Endothelial cell of umbilical vein (primary cell): ENCODE measurements at regions not wholly inside any gene's neighbourhood (a gene's known extent, or its start where the extent isn't known, plus 50 kb on each side); places are given as distances from the start of the nearest gene placed in this dataset.

Source experiments
- BruUV-seq: library from RNA; stranded (reverse); fragments of 400-500 nt; replicated peaks from 2 replicates; lab custom pipeline; 2021; lab: Mats Ljungman, UMichigan
- CTCF ChIA-PET: fragments of 300-600, 350-600 bp; sonication (Branson Sonifier 250); formaldehyde crosslinking; loops from one replicate; lab custom pipeline; 2021; ENCODE audit warnings: antibody characterized with exemption, inconsistent platforms; lab: Charles Lee
- POLR2A ChIA-PET: fragments of 300-600, 350-600 bp; sonication (Branson Sonifier 250); formaldehyde crosslinking; loops from one replicate; lab custom pipeline; 2021; ENCODE audit warnings: antibody characterized with exemption, inconsistent platforms; lab: Charles Lee
- DNase-seq: peaks from one replicate; pipeline ENCODE4 v3.0.0-alpha.2; 2011; ENCODE audit warnings: low read depth, low spot score
- FAIRE-seq: peaks from 2 replicates; lab custom pipeline; 2011; peaks lifted over from hg19 to GRCh38; lab: Jason Lieb, UNC
- H2AFZ ChIP-seq: 2 replicates; pipeline ENCODE4 v1.6.0; 2012; ENCODE audit warnings: low read depth, low read length, control low read depth, inconsistent platforms
- H3K27ac ChIP-seq: 2 replicates; pipeline ENCODE4 v1.5.1; 2011; ENCODE audit warnings: low read depth, mild to moderate bottlenecking, control low read depth, low read length, moderate library complexity; ENCODE audit not compliant: insufficient read depth
- H3K27me3 ChIP-seq, 2 experiments: 2 replicates each; pipeline versions ENCODE4 v1.6.0 to v1.6.1; 2011; ENCODE audit warnings: low read length in 2 of 2, mixed read lengths in 1 of 2; ENCODE audit not compliant: control insufficient read depth in 2 of 2, insufficient read depth in 2 of 2
- H3K36me3 ChIP-seq, 2 experiments: 2 replicates in 1 of 2; 3 replicates in 1 of 2; pipeline ENCODE4 v1.5.1; 2011; ENCODE audit warnings: low read length in 2 of 2, mild to moderate bottlenecking in 1 of 2, moderate library complexity in 1 of 2; ENCODE audit not compliant: control insufficient read depth in 2 of 2, insufficient read depth in 2 of 2; ENCODE audit errors: extremely low read depth in 1 of 2
- H3K4me1 ChIP-seq: 3 replicates; pipeline ENCODE4 v1.5.1; 2011; ENCODE audit warnings: mild to moderate bottlenecking, low read length; ENCODE audit not compliant: control insufficient read depth, insufficient read depth; ENCODE audit errors: extremely low read depth
- H3K4me2 ChIP-seq: 2 replicates; pipeline ENCODE4 v1.6.1; 2011; ENCODE audit warnings: low read length, control low read depth, mixed read lengths; ENCODE audit not compliant: insufficient read depth
- H3K4me3 ChIP-seq, 3 experiments: fragments of 200-600 bp in 1 of 3; sonication (generic), shearing (Covaris generic) in 1 of 3; replicated peaks in 1 of 3; 2 replicates each; pipeline ENCODE4 v1.5.1; 2011 to 2016; ENCODE audit warnings: control low read depth in 3 of 3, low read length in 3 of 3, mild to moderate bottlenecking in 2 of 3, inconsistent platforms in 1 of 3, low read depth in 1 of 3, moderate library complexity in 1 of 3; ENCODE audit not compliant: insufficient read depth in 1 of 3
- H3K79me2 ChIP-seq: 2 replicates; pipeline ENCODE4 v1.6.0; 2012; ENCODE audit warnings: low read length, inconsistent platforms; ENCODE audit not compliant: control insufficient read depth, insufficient read depth
- H3K9ac ChIP-seq: replicated peaks from 2 replicates; pipeline ENCODE3; 2011; ENCODE audit warnings: low read length, control low read depth; ENCODE audit not compliant: insufficient read depth; ENCODE audit errors: extremely low read depth
- H3K9me1 ChIP-seq: replicated peaks from 3 replicates; pipeline ENCODE4 v1.6.0; 2011; ENCODE audit warnings: mild to moderate bottlenecking, low read length; ENCODE audit not compliant: control insufficient read depth, insufficient read depth; ENCODE audit errors: extremely low read depth
- H3K9me3 ChIP-seq: replicated peaks from 2 replicates; pipeline ENCODE4 v1.5.1; 2012; ENCODE audit warnings: low read length, inconsistent platforms; ENCODE audit not compliant: control insufficient read depth, insufficient read depth
- H4K20me1 ChIP-seq: replicated peaks from 2 replicates; pipeline ENCODE3; 2011; ENCODE audit warnings: mild to moderate bottlenecking, low read length; ENCODE audit not compliant: control insufficient read depth, insufficient read depth; ENCODE audit errors: extremely low read depth
- CTCF ChIP-seq, 2 donors: IDR thresholded peaks; 1 replicate in 1 of 2; 2 replicates in 1 of 2; pipeline ENCODE4 v1.5.1; 2011; ENCODE audit warnings: low read length in 2 of 2, mild to moderate bottlenecking in 2 of 2, moderate library complexity in 2 of 2, control low read depth in 1 of 2, inconsistent platforms in 1 of 2, low read depth in 1 of 2; ENCODE audit not compliant: insufficient read depth in 1 of 2; ENCODE audit errors: extremely low read depth in 1 of 2
- EZH2 ChIP-seq: IDR thresholded peaks from 2 replicates; pipeline ENCODE4 v1.6.1; 2012; ENCODE audit warnings: borderline replicate concordance, low read depth, mild to moderate bottlenecking, moderate library complexity, low read length, inconsistent platforms; ENCODE audit not compliant: severe bottlenecking
- FOS ChIP-seq: IDR thresholded peaks from 2 replicates; pipeline ENCODE4 v1.6.1; 2011; ENCODE audit warnings: mild to moderate bottlenecking, low read length, moderate library complexity, borderline replicate concordance; ENCODE audit not compliant: insufficient read depth
- GATA2 ChIP-seq: IDR thresholded peaks from 2 replicates; pipeline ENCODE4 v1.7.0; 2011; ENCODE audit warnings: low read depth, mild to moderate bottlenecking, moderate library complexity, mixed read lengths, low read length; ENCODE audit not compliant: insufficient read length, insufficient read depth
- JUN ChIP-seq: IDR thresholded peaks from 2 replicates; pipeline ENCODE4 v1.6.1; 2011; ENCODE audit warnings: borderline replicate concordance, low read depth; ENCODE audit not compliant: insufficient read length, insufficient read depth
- MAX ChIP-seq: IDR thresholded peaks from 2 replicates; pipeline ENCODE4 v1.6.1; 2011; ENCODE audit not compliant: insufficient read depth, insufficient read length
- MYC ChIP-seq: IDR thresholded peaks from one replicate; pipeline ENCODE4 v1.6.1; 2011; ENCODE audit warnings: mild to moderate bottlenecking, low read depth, low read length
- POLR2A ChIP-seq: IDR thresholded peaks from 2 replicates; pipeline ENCODE4 v1.6.1; 2012; ENCODE audit warnings: low read depth, mild to moderate bottlenecking, control low read depth, low read length
- POLR2AphosphoS5 ChIP-seq: IDR thresholded peaks from 2 replicates; pipeline ENCODE4 v1.6.1; 2012; ENCODE audit warnings: low read depth, mild to moderate bottlenecking, control low read depth, low read length, moderate library complexity; ENCODE audit not compliant: insufficient read depth
- dilution Hi-C: fragments of 300-500 bp; cut with MboI; formaldehyde crosslinking; loops from one replicate; pipeline ENCODE4 v1.15.0; 2019; ENCODE audit warnings: low sequenced_read_pairs; ENCODE audit not compliant: extremely low pct_ligation_motif_present
- intact Hi-C: fragments of 100-400 bp; cut with micrococcal nuclease; formaldehyde crosslinking; loops from one replicate; pipeline ENCODE4 v1.10.0; 2022

DNA sequence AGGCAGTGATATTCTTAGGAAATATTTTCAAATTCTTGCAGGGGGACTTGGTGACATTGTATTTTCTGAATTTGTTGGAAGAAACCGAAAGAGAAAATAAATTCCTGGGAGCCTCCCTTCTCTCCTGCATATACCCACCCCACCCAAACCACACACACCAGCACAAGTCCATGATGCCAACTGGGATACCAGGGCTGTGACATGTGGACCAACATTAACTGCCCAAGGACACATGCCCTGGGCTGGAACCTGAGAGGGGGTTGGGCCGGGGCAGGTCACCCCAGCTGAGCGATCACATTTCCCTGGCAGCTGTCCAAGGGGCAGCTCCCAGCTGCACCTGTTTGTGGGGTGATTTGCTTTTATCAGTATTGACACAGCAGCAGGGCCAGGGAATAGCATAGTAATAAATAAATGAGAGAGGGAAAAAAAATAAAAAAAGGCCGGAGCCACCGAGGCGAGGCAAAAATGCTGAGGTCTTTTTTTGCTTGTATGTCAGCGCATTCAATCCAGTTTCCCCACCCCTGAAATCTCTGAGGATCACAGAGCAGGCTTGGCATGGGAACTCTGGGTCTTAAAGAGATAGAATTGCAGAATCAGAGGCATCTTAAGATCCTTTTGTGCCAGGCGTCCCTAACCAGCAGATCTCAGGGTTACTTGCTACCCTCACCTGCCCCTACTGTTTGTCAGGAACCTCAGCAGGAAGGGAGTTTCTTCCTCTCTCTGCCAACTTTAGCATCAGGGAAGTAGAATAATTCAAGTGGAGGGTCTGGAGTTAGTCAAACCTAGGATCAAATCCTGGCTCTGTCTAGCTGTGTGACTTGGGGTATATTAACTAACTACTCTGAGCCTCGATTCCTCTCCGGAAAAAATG is 66.5 kb upstream of the PIM1 start:
- ChIA-PET CTCF (interaction anchor here (0.9 to 2.1 kb wide), 7 partner anchors 12 to 68 kb away, joined by 3 to 10 read pairs (median 4); no protein-coding TSS in a partner anchor), POLR2A (no interaction called here)
- Histone ChIP-seq H2AFZ (peak overlapping the region; percentile 57), H3K4me2 (peak overlapping the region; percentile 96), H3K4me3 (peak overlapping the region; percentile 15 to 63 (median 22)), H3K9ac (peak overlapping the region; percentile 82), H3K4me1 (peaks cover 18% of the 10 kb centered on the region), H3K27me3 (no peaks in the 10 kb centered on the region), H4K20me1 (no peaks in the 10 kb centered on the region), H3K9me1 (no peaks in the 10 kb centered on the region), H3K79me2 (no peaks in the 10 kb centered on the region), H3K9me3 (no peaks in the 10 kb centered on the region), H3K27ac (peak overlapping the region; percentile 72), H3K36me3 (no peaks in the 10 kb centered on the region)
- DNase-seq (peak; percentile 84), FAIRE-seq (no peak)
- no TSS peak for BruUV-seq
- intact Hi-C loops = loop anchor here (2.0 to 5.0 kb wide), 3 partner anchors 46 to 75 kb away; no protein-coding TSS in a partner anchor
- dilution Hi-C loops = no loop called here
- no peak for TF ChIP-seq JUN
- no peak for TF ChIP-seq FOS
- no peak for TF ChIP-seq MAX
- no peak for TF ChIP-seq CTCF (IDR thresholded peaks at IDR 0.05; ENCODE audit: extremely low read depth in 1 of 2, insufficient read depth in 1 of 2, low read depth in 1 of 2, low read length in 2 of 2)
- no peak for TF ChIP-seq POLR2AphosphoS5
- no peak for TF ChIP-seq GATA2
- TF ChIP-seq POLR2A = no peak
- TF ChIP-seq MYC = no peak
- TF ChIP-seq EZH2 = no peak
